ENCODE measurements at regions not wholly inside any gene's neighbourhood (a gene's known extent, or its start where the extent isn't known, plus 50 kb on each side); places are given as distances from the start of the nearest gene placed in this dataset.

DNA sequence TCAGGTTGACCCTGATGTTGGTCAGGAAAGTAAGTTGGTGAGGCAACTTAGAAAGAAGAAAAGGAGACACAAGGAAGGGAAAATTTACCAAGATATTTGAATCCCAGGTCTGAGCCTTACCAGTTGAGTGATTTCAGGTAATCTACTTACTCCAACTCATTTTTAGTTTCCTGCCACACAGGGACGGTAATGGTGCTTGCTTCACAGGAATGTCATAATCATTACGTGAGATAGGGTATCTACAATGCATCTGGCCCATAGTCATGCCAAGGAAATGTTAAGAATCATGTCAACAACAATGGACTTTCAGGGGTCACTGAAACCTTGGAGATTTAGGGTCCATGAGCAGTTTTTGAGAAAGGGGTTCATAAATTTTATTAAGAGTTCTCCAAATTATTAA, 195.4 kb upstream of the HHIP start:
- TF ChIP-seq, protein P1, sequence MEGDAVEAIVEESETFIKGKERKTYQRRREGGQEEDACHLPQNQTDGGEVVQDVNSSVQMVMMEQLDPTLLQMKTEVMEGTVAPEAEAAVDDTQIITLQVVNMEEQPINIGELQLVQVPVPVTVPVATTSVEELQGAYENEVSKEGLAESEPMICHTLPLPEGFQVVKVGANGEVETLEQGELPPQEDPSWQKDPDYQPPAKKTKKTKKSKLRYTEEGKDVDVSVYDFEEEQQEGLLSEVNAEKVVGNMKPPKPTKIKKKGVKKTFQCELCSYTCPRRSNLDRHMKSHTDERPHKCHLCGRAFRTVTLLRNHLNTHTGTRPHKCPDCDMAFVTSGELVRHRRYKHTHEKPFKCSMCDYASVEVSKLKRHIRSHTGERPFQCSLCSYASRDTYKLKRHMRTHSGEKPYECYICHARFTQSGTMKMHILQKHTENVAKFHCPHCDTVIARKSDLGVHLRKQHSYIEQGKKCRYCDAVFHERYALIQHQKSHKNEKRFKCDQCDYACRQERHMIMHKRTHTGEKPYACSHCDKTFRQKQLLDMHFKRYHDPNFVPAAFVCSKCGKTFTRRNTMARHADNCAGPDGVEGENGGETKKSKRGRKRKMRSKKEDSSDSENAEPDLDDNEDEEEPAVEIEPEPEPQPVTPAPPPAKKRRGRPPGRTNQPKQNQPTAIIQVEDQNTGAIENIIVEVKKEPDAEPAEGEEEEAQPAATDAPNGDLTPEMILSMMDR (IDR thresholded peaks at IDR 0.05) = no peak
- TF ChIP-seq POLR2A (IDR thresholded peaks at IDR 0.05) (no peak), POLR2AphosphoS5 (IDR thresholded peaks at IDR 0.05) (no peak), EP300 (IDR thresholded peaks at IDR 0.05) (no peak)
